ENCODE measurements at regions not wholly inside any gene's neighbourhood (a gene's known extent, or its start where the extent isn't known, plus 50 kb on each side); places are given as distances from the start of the nearest gene placed in this dataset.

DNA sequence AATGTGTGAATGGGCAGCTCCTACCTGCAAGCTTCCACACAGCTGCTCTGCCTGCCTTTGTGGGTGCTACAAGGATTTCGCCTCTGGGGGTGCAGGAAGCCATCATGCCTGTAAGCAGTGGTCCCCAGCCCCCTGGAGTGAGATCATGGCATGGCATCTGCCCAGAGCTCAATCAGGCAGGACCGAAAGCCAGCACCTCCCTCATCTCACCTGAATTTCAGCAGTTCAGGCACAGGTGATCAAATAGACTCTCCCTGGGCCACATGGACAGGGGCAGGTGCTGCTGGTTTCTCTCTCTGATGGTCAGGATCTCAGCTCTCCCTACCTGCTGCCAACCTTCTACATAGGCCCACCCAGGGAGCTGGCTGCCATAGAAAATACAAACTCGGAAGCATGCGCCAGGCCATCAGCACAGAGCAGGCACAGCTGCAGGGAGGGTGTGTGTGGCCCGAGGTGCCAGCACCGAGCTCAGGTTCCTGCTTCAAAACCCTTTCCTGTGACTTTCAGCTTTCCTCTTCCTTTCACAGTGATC is 133.2 kb upstream of the ID2 start:
- TF ChIP-seq CTCF (IDR thresholded peaks at IDR 0.05) (no peak), POLR2A (IDR thresholded peaks at IDR 0.05) (no peak)

Data from adrenal gland (tissue), 5 donors.